ENCODE measurements at regions not wholly inside any gene's neighbourhood (a gene's known extent, or its start where the extent isn't known, plus 50 kb on each side); places are given as distances from the start of the nearest gene placed in this dataset.

GRCh38 chr7:115883629-115884028, 146.9 kb downstream of the TFEC start:
- ATAC-seq (no peak), DNase-seq (ENCODE audit: low spot score) (no peak)

- DNase-seq (ENCODE audit: low spot score) (no peak), ATAC-seq (no peak)
Observed at GRCh38 chr7:115881476-115881875, 149.1 kb downstream of the TFEC start.

- DNase-seq (ENCODE audit: low spot score) (no peak), ATAC-seq (no peak)
Observed at GRCh38 chr7:115879171-115879570, 151.4 kb downstream of the TFEC start.

GRCh38 chr7:115869801-115870200, 160.8 kb downstream of the TFEC start:
- ATAC-seq: no peak
- DNase-seq (ENCODE audit: low spot score): no peak

- no peak for DNase-seq (ENCODE audit: low spot score)
- no peak for ATAC-seq
Observed at GRCh38 chr7:115869190-115869589, 161.4 kb downstream of the TFEC start.

GRCh38 chr7:115868369-115868768, 162.2 kb downstream of the TFEC start:
- ATAC-seq (no peak), DNase-seq (ENCODE audit: low spot score) (no peak)

GRCh38 chr7:115864082-115864481, 166.5 kb downstream of the TFEC start:
- DNase-seq (ENCODE audit: low spot score) (no peak), ATAC-seq (no peak)

GRCh38 chr7:115851291-115851690, 179.3 kb downstream of the TFEC start:
- DNase-seq (ENCODE audit: low spot score) (no peak), ATAC-seq (no peak)

- no peak for ATAC-seq
- no peak for DNase-seq (ENCODE audit: low spot score)
Observed at GRCh38 chr7:115850774-115851173, 179.8 kb downstream of the TFEC start.

- DNase-seq (ENCODE audit: low spot score) (no peak), ATAC-seq (no peak)
Observed at GRCh38 chr7:115844857-115845256, 185.7 kb downstream of the TFEC start.

GRCh38 chr7:115840702-115841101, 189.9 kb downstream of the TFEC start:
- ATAC-seq (no peak), DNase-seq (ENCODE audit: low spot score) (no peak)

- DNase-seq (ENCODE audit: low spot score): no peak
Observed at GRCh38 chr7:115838829-115839228, 191.7 kb downstream of the TFEC start.

GRCh38 chr7:115831371-115831770, 199.2 kb downstream of the TFEC start:
- ATAC-seq: no peak
- no peak for DNase-seq (ENCODE audit: low spot score)

More at GRCh38 chr7:115838829-115839228, 191.7 kb downstream of the TFEC start:
- ATAC-seq: no peak

- no peak for DNase-seq (ENCODE audit: low spot score)
- ATAC-seq: no peak
Observed at GRCh38 chr7:115827305-115828045, 203.1 kb downstream of the TFEC start.

- no peak for ATAC-seq
- no peak for DNase-seq (ENCODE audit: low spot score)
Observed at GRCh38 chr7:115825456-115826115, 205.0 kb downstream of the TFEC start.

- no peak for ATAC-seq
- DNase-seq (ENCODE audit: low spot score): no peak
Observed at GRCh38 chr7:115822801-115823200, 207.8 kb downstream of the TFEC start.

- ATAC-seq: no peak
Observed at GRCh38 chr7:115822380-115822779, 208.2 kb downstream of the TFEC start.

GRCh38 chr7:115816318-115816974, 214.1 kb downstream of the TFEC start:
- ATAC-seq: no peak
- DNase-seq (ENCODE audit: low spot score): no peak

More at GRCh38 chr7:115822380-115822779, 208.2 kb downstream of the TFEC start:
- no peak for DNase-seq (ENCODE audit: low spot score)

- ATAC-seq: no peak
Observed at GRCh38 chr7:115812794-115813193, 217.8 kb downstream of the TFEC start.

GRCh38 chr7:115805458-115805857, 225.1 kb downstream of the TFEC start:
- ATAC-seq: no peak

More at GRCh38 chr7:115812794-115813193, 217.8 kb downstream of the TFEC start:
- DNase-seq (ENCODE audit: low spot score): no peak

GRCh38 chr7:115802415-115802814, 228.1 kb downstream of the TFEC start:
- DNase-seq (ENCODE audit: low spot score) (no peak), ATAC-seq (no peak)

More at GRCh38 chr7:115805458-115805857, 225.1 kb downstream of the TFEC start:
- no peak for DNase-seq (ENCODE audit: low spot score)

- ATAC-seq (no peak), DNase-seq (ENCODE audit: low spot score) (no peak)
Observed at GRCh38 chr7:115799430-115799829, 231.1 kb downstream of the TFEC start.
